IMR-90 (cell line): ENCODE measurements at regions not wholly inside any gene's neighbourhood (a gene's known extent, or its start where the extent isn't known, plus 50 kb on each side); places are given as distances from the start of the nearest gene placed in this dataset.

Source experiments
- ATAC-seq: fragments of 200-7000 bp; cut with Tn5 transposase; 2 replicates; pipeline ENCODE4 v1.9.1; 2020; ENCODE audit warnings: low read depth, mild to moderate bottlenecking, moderate library complexity
- BruUV-seq: library from RNA; stranded (reverse); fragments of 400-500 nt; replicated peaks from 2 replicates; lab custom pipeline; 2021; lab: Mats Ljungman, UMichigan
- CTCF ChIA-PET: fragments of 300-600 bp; formaldehyde crosslinking; extraction: SDS; loops from one replicate; lab custom pipeline; 2021; ENCODE audit warnings: antibody characterized with exemption; lab: Yijun Ruan, JAX
- POLR2A ChIA-PET: fragments of 300-600 bp; sonication (Branson Sonifier 250); formaldehyde crosslinking; loops from one replicate; lab custom pipeline; 2022; ENCODE audit warnings: antibody characterized with exemption; ENCODE audit not compliant: unreplicated experiment; lab: Charles Lee
- DNase-seq: peaks from one replicate; pipeline ENCODE4 v3.0.0; 2013
- H2AFZ ChIP-seq: replicated peaks from 2 replicates; pipeline ENCODE3; 2013; ENCODE audit warnings: low read length, mild to moderate bottlenecking; ENCODE audit not compliant: poor library complexity
- H2AK5ac ChIP-seq: 2 replicates; pipeline ENCODE4 v1.6.1; 2013; ENCODE audit warnings: low read depth, low read length, inconsistent platforms
- H2AK9ac ChIP-seq: replicated peaks from 2 replicates; pipeline ENCODE3; 2013; ENCODE audit warnings: mild to moderate bottlenecking, low read depth, low read length, moderate library complexity; ENCODE audit not compliant: poor library complexity
- H2BK120ac ChIP-seq: 2 replicates; pipeline ENCODE4 v1.6.1; 2013; ENCODE audit warnings: low read depth, low read length, inconsistent platforms
- H2BK15ac ChIP-seq: 3 replicates; pipeline ENCODE4 v1.6.1; 2013; ENCODE audit warnings: low read depth, low read length, inconsistent platforms
- H2BK20ac ChIP-seq: 2 replicates; pipeline ENCODE4 v1.6.1; 2013; ENCODE audit warnings: low read depth, mild to moderate bottlenecking, inconsistent platforms, low read length, moderate library complexity
- H2BK5ac ChIP-seq: 2 replicates; pipeline ENCODE4 v1.6.1; 2013; ENCODE audit warnings: mild to moderate bottlenecking, low read depth, low read length, inconsistent platforms; ENCODE audit not compliant: poor library complexity, severe bottlenecking
- H3K14ac ChIP-seq: replicated peaks from 2 replicates; pipeline ENCODE4 v1.6.1; 2013; ENCODE audit warnings: low read depth, low read length, inconsistent platforms
- H3K18ac ChIP-seq: 2 replicates; pipeline ENCODE4 v1.6.1; 2013; ENCODE audit warnings: low read depth, low read length, control low read depth
- H3K23ac ChIP-seq: 2 replicates; pipeline ENCODE4 v1.6.1; 2013; ENCODE audit warnings: low read depth, low read length, inconsistent platforms
- H3K27ac ChIP-seq: 2 replicates; pipeline ENCODE4 v1.5.1; 2013; ENCODE audit warnings: mild to moderate bottlenecking, control low read depth, low read length; ENCODE audit not compliant: insufficient read depth
- H3K27me3 ChIP-seq: 2 replicates; pipeline ENCODE4 v1.6.1; 2013; ENCODE audit warnings: low read length; ENCODE audit not compliant: control insufficient read depth, insufficient read depth
- H3K36me3 ChIP-seq: 2 replicates; pipeline ENCODE4 v1.6.1; 2013; ENCODE audit warnings: low read length, mixed read lengths; ENCODE audit not compliant: control insufficient read depth, insufficient read depth
- H3K4ac ChIP-seq: 2 replicates; pipeline ENCODE4 v1.6.1; 2013; ENCODE audit warnings: low read depth, low read length, inconsistent platforms
- H3K4me1 ChIP-seq: 2 replicates; pipeline ENCODE4 v1.6.1; 2013; ENCODE audit warnings: low read length, mixed read lengths; ENCODE audit not compliant: control insufficient read depth, insufficient read depth
- H3K4me2 ChIP-seq: 2 replicates; pipeline ENCODE4 v1.6.1; 2013; ENCODE audit warnings: low read depth, mild to moderate bottlenecking, control low read depth, low read length, moderate library complexity
- H3K4me3 ChIP-seq: 2 replicates; pipeline ENCODE4 v1.5.1; 2013; ENCODE audit warnings: low read depth, mild to moderate bottlenecking, control low read depth, low read length, moderate library complexity; ENCODE audit not compliant: insufficient read depth
- H3K56ac ChIP-seq: 2 replicates; pipeline ENCODE4 v1.6.1; 2013; ENCODE audit warnings: low read length, inconsistent platforms; ENCODE audit not compliant: insufficient read depth; ENCODE audit errors: extremely low read depth
- H3K79me1 ChIP-seq, 2 experiments: 2 replicates each; pipeline ENCODE4 v1.6.1; 2013; ENCODE audit warnings: low read length in 2 of 2, inconsistent platforms in 1 of 2, low read depth in 1 of 2
- H3K9ac ChIP-seq: 2 replicates; pipeline ENCODE4 v1.6.1; 2013; ENCODE audit warnings: low read depth, low read length, control low read depth
- H3K9me1 ChIP-seq: 2 replicates; pipeline ENCODE4 v1.6.1; 2013; ENCODE audit warnings: low read length, inconsistent platforms; ENCODE audit not compliant: insufficient read depth
- H3K9me3 ChIP-seq: 2 replicates; pipeline ENCODE4 v1.6.1; 2013; ENCODE audit warnings: low read length; ENCODE audit not compliant: control insufficient read depth, insufficient read depth
- H4K20me1 ChIP-seq: 2 replicates; pipeline ENCODE4 v1.6.1; 2013; ENCODE audit warnings: low read length, inconsistent platforms; ENCODE audit not compliant: insufficient read depth
- H4K5ac ChIP-seq: 2 replicates; pipeline ENCODE4 v1.6.1; 2013; ENCODE audit warnings: mild to moderate bottlenecking, low read depth, low read length, control low read depth
- H4K8ac ChIP-seq, 2 experiments: 2 replicates each; pipeline ENCODE4 v1.6.1; 2013; ENCODE audit warnings: low read depth in 2 of 2, low read length in 2 of 2, control low read depth in 1 of 2, inconsistent platforms in 1 of 2
- H4K91ac ChIP-seq: 2 replicates; pipeline ENCODE4 v1.6.1; 2013; ENCODE audit warnings: low read depth, low read length, inconsistent platforms; ENCODE audit not compliant: insufficient read depth
- BHLHE40 ChIP-seq: fragments of 150-350 bp; IDR thresholded peaks from 2 replicates; pipeline ENCODE4 v1.6.1; 2016; ENCODE audit warnings: mild to moderate bottlenecking, low read depth, low read length
- CHD1 ChIP-seq: IDR thresholded peaks from 2 replicates; pipeline ENCODE4 v1.6.1; 2012; ENCODE audit warnings: low read depth, low read length, improper control_type of control experiment
- ELK1 ChIP-seq: fragments of 150-350 bp; IDR thresholded peaks from 2 replicates; pipeline ENCODE4 v1.6.1; 2016; ENCODE audit warnings: low read depth, mild to moderate bottlenecking, low read length, moderate library complexity, borderline replicate concordance
- FOS ChIP-seq: fragments of 150-350 bp; IDR thresholded peaks from 2 replicates; pipeline ENCODE4 v1.6.1; 2016; ENCODE audit warnings: low read depth, low read length
- MAZ ChIP-seq: IDR thresholded peaks from 2 replicates; pipeline ENCODE4 v1.6.1; 2012; ENCODE audit warnings: low read depth, mild to moderate bottlenecking, low read length, improper control_type of control experiment, moderate library complexity, borderline replicate concordance
- MXI1 ChIP-seq: IDR thresholded peaks from 2 replicates; pipeline ENCODE4 v1.6.1; 2012; ENCODE audit warnings: low read depth, mild to moderate bottlenecking, low read length, moderate library complexity, borderline replicate concordance
- NFE2L2 ChIP-seq: fragments of 150-350 bp; IDR thresholded peaks from 2 replicates; pipeline ENCODE4 v1.6.1; 2016; ENCODE audit warnings: low read depth, mild to moderate bottlenecking, low read length
- RAD21 ChIP-seq: IDR thresholded peaks from 2 replicates; pipeline ENCODE4 v1.6.1; 2012; ENCODE audit warnings: low read length, improper control_type of control experiment
- RCOR1 ChIP-seq: IDR thresholded peaks from 2 replicates; pipeline ENCODE4 v1.6.1; 2012; ENCODE audit warnings: mild to moderate bottlenecking, low read length, improper control_type of control experiment; ENCODE audit not compliant: insufficient replicate concordance
- RFX5 ChIP-seq: IDR thresholded peaks from 2 replicates; pipeline ENCODE4 v1.8.0; 2012; ENCODE audit warnings: low read depth, mild to moderate bottlenecking, low read length, moderate library complexity
- SMC3 ChIP-seq: fragments of 150-350 bp; IDR thresholded peaks from 2 replicates; pipeline ENCODE4 v1.6.1; 2016; ENCODE audit warnings: low read depth, mild to moderate bottlenecking, antibody characterized with exemption, low read length, moderate library complexity
- USF2 ChIP-seq: fragments of 150-350 bp; IDR thresholded peaks from 2 replicates; pipeline ENCODE4 v1.6.1; 2017; ENCODE audit warnings: mild to moderate bottlenecking, antibody characterized with exemption, low read length, low read depth
- WGBS, 2 experiments: methylation state at CpG; one replicate each; pipeline versions ENCODE4 v1.1.5 to v1.1.7; 2013; ENCODE audit warnings: missing lambda C conversion rate in 2 of 2; ENCODE audit not compliant: insufficient read length in 1 of 2; ENCODE audit errors: extremely low coverage in 2 of 2; 5-methylcytosine and 5-hydroxymethylcytosine counted together
- dilution Hi-C: fragments of 300-500 bp; cut with HindIII; formaldehyde crosslinking; loops from one replicate; pipeline ENCODE4 v1.14.3; 2018; ENCODE audit warnings: low sequenced_read_pairs; ENCODE audit not compliant: unreplicated experiment
- in situ Hi-C: fragments of 300-500 bp; cut with MboI; formaldehyde crosslinking; loops from 3 replicates; pipeline ENCODE4 v1.14.3; 2019; ENCODE audit warnings: low sequenced_read_pairs, inconsistent platforms, mixed read lengths
- intact Hi-C: fragments of 100-400 bp; cut with micrococcal nuclease; formaldehyde crosslinking; loops from 2 replicates; pipeline ENCODE4 v1.10.0; 2022

- in situ Hi-C loops = no loop called here
- dilution Hi-C loops = no loop called here
- H3K18ac ChIP-seq = no peak overlapping the region
Measured at GRCh38 chr2:118773826-118774225, 73.6 kb downstream of the EN1 start.

More at GRCh38 chr2:118773826-118774225, 73.6 kb downstream of the EN1 start:
- Histone ChIP-seq H4K8ac (no peak overlapping the region), H2AK5ac (no peak overlapping the region), H3K79me1 (no peaks in the 10 kb centered on the region), H3K4me1 (no peaks in the 10 kb centered on the region), H3K23ac (no peak overlapping the region), H2BK15ac (no peak overlapping the region), H3K4ac (no peak overlapping the region), H4K91ac (no peak overlapping the region), H3K9me3 (no peaks in the 10 kb centered on the region), H3K9me1 (no peaks in the 10 kb centered on the region), H4K20me1 (no peaks in the 10 kb centered on the region), H2BK20ac (no peak overlapping the region), H2BK5ac (no peak overlapping the region), H3K14ac (no peak overlapping the region), H3K56ac (no peak overlapping the region), H2AFZ (no peak overlapping the region), H3K36me3 (no peaks in the 10 kb centered on the region), H4K5ac (no peak overlapping the region), H3K4me3 (no peak overlapping the region), H3K9ac (no peak overlapping the region), H3K27me3 (peaks cover 16% of the 10 kb centered on the region), H2BK120ac (no peak overlapping the region), H3K27ac (no peak overlapping the region), H2AK9ac (no peak overlapping the region), H3K4me2 (no peak overlapping the region)
- DNase-seq (no peak), ATAC-seq (no peak)
- CTCF ChIA-PET = no interaction called here
- intact Hi-C loops = no loop called here
- POLR2A ChIA-PET = no interaction called here
- no peak for TF ChIP-seq USF2
- no peak for TF ChIP-seq RFX5
- no peak for TF ChIP-seq MXI1
- no peak for TF ChIP-seq RAD21
- TF ChIP-seq CHD1 = no peak
- no peak for TF ChIP-seq FOS
- no peak for TF ChIP-seq SMC3
- no peak for TF ChIP-seq NFE2L2
- no peak for TF ChIP-seq RCOR1
- TF ChIP-seq BHLHE40 = no peak
- TF ChIP-seq MAZ = no peak
- no peak for TF ChIP-seq ELK1
- 0% methylated on average over 1 of the region's 7 CpGs; no CpG with 5 or more reads in 1 of the 2 experiments for WGBS, 2 experiments
- no TSS peak for BruUV-seq
